ENCODE measurements at regions not wholly inside any gene's neighbourhood (a gene's known extent, or its start where the extent isn't known, plus 50 kb on each side); places are given as distances from the start of the nearest gene placed in this dataset.

DNA sequence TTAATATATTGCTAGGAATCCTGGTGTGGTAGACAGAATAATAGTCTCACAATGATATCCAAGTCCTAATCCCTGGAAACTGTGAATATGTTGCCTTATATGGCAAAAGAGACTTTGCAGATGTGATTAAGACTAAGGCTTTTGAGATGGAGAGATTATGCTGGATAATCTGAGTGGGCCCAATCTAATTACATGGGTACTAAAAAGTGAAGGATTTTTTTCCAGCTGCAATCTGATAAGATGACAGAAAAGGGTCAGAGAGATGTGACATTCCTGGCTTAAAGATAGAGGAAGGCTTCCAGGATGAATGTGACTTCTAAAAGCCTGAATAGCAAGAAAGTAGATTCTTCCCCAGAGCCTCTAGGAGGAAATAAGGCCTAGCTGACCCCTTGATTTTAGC lies 80.7 kb upstream of the MPDZ start:
- Histone ChIP-seq H3K36me3 (ENCODE audit: control insufficient read depth in 2 of 2, insufficient read depth in 2 of 2, low read length in 2 of 2) (no peaks in the 10 kb centered on the region), H3K4me3 (ENCODE audit: low read length in 2 of 2) (no peak overlapping the region), H3K27me3 (ENCODE audit: control insufficient read depth in 2 of 2, insufficient read depth in 2 of 2, low read length in 2 of 2) (no peaks in the 10 kb centered on the region), H3K9me3 (ENCODE audit: control insufficient read depth in 2 of 2, low read length in 2 of 2) (no peaks in the 10 kb centered on the region), H3K27ac (ENCODE audit: low read depth in 2 of 2, low read length in 2 of 2) (no peak overlapping the region), H3K4me1 (ENCODE audit: control insufficient read depth in 2 of 2, insufficient read depth in 2 of 2, low read length in 2 of 2) (no peaks in the 10 kb centered on the region), H3K9ac (ENCODE audit: low read depth in 1 of 2, low read length in 2 of 2) (no peak overlapping the region)

DNA sequence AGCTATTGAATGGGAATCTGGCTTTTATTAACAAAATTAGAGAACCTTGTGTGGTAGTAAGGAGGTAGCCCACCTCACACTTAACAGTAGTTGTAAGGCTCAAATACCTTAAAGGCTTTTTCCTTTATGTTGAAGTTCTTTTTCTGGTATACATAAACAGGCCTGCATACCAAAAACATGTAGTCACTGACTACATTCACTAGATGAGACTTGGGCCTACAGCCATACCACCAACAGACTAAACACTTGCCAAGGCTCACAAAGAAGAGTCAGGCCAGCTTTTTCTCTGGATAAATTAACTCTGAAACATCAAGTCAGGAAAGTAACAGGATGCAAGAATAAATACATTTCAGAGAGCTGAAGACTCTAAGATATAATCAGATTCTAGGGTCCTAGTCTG lies 78.6 kb upstream of the MPDZ start:
- Histone ChIP-seq H3K27me3 (ENCODE audit: control insufficient read depth in 2 of 2, insufficient read depth in 2 of 2, low read length in 2 of 2) (no peaks in the 10 kb centered on the region), H3K4me3 (ENCODE audit: low read length in 2 of 2) (no peak overlapping the region), H3K9me3 (ENCODE audit: control insufficient read depth in 2 of 2, low read length in 2 of 2) (no peaks in the 10 kb centered on the region), H3K9ac (ENCODE audit: low read depth in 1 of 2, low read length in 2 of 2) (no peak overlapping the region), H3K36me3 (ENCODE audit: control insufficient read depth in 2 of 2, insufficient read depth in 2 of 2, low read length in 2 of 2) (no peaks in the 10 kb centered on the region), H3K4me1 (ENCODE audit: control insufficient read depth in 2 of 2, insufficient read depth in 2 of 2, low read length in 2 of 2) (no peaks in the 10 kb centered on the region), H3K27ac (ENCODE audit: low read depth in 2 of 2, low read length in 2 of 2) (no peak overlapping the region)

DNA sequence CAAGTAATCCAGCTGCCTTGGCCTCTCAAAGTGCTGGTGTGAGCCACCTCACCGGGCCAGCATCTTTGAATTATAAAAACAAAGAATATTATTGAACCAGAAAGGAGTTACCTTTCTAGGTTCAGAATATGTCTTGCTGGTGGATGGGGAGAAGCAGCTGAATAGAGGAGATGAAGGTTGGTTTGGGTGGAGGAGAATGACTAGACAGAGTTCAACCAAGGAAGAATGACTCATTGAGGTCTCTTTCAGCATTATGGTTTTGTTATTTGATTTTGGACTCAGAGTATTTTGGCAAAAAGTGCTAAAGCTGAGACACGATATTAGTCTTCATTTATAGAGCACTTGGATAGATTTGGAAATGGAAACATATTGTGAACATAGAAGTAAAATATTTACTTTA lies 75.2 kb upstream of the MPDZ start:
- Histone ChIP-seq H3K27ac (ENCODE audit: low read depth in 2 of 2, low read length in 2 of 2) (no peak overlapping the region), H3K36me3 (ENCODE audit: control insufficient read depth in 2 of 2, insufficient read depth in 2 of 2, low read length in 2 of 2) (no peaks in the 10 kb centered on the region), H3K4me1 (ENCODE audit: control insufficient read depth in 2 of 2, insufficient read depth in 2 of 2, low read length in 2 of 2) (no peaks in the 10 kb centered on the region), H3K4me3 (ENCODE audit: low read length in 2 of 2) (no peak overlapping the region), H3K27me3 (ENCODE audit: control insufficient read depth in 2 of 2, insufficient read depth in 2 of 2, low read length in 2 of 2) (no peaks in the 10 kb centered on the region), H3K9me3 (ENCODE audit: control insufficient read depth in 2 of 2, low read length in 2 of 2) (no peaks in the 10 kb centered on the region), H3K9ac (ENCODE audit: low read depth in 1 of 2, low read length in 2 of 2) (no peak overlapping the region)

DNA sequence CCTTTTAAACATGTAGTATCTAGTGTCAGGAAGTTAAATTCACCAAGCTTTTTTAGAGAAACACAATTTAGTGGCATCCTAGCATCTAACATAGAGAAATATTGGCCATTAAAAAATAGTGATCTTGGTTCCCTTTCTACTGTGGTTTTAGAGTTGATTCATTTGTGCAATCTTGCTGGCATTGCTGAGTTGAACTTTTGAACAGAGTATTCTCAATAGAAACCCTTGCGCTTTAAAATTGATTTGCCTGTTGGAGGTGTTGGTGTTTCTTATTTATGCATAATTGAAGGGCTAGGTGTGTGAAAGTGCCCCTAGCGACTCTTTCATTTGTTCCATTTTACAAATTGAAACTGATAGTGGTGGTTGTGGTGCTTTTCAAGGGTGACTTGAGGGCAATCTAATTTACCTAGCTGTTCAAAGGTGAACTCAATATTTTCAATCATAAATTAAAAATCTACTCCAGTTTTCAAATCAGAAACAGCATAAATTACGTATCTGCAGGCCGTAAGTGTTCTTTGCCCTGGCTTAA lies 73.0 kb upstream of the MPDZ start:
- H3K4me1 ChIP-seq (ENCODE audit: control insufficient read depth in 2 of 2, insufficient read depth in 2 of 2, low read length in 2 of 2), result no peaks in the 10 kb centered on the region
- H3K36me3 ChIP-seq (ENCODE audit: control insufficient read depth in 2 of 2, insufficient read depth in 2 of 2, low read length in 2 of 2), result no peaks in the 10 kb centered on the region
- H3K4me3 ChIP-seq (ENCODE audit: low read length in 2 of 2), result no peak overlapping the region
- no peaks in the 10 kb centered on the region for H3K9me3 ChIP-seq (ENCODE audit: control insufficient read depth in 2 of 2, low read length in 2 of 2)
- H3K27me3 ChIP-seq (ENCODE audit: control insufficient read depth in 2 of 2, insufficient read depth in 2 of 2, low read length in 2 of 2), result no peaks in the 10 kb centered on the region
- H3K27ac ChIP-seq (ENCODE audit: low read depth in 2 of 2, low read length in 2 of 2), result no peak overlapping the region
- no peak overlapping the region for H3K9ac ChIP-seq (ENCODE audit: low read depth in 1 of 2, low read length in 2 of 2)

DNA sequence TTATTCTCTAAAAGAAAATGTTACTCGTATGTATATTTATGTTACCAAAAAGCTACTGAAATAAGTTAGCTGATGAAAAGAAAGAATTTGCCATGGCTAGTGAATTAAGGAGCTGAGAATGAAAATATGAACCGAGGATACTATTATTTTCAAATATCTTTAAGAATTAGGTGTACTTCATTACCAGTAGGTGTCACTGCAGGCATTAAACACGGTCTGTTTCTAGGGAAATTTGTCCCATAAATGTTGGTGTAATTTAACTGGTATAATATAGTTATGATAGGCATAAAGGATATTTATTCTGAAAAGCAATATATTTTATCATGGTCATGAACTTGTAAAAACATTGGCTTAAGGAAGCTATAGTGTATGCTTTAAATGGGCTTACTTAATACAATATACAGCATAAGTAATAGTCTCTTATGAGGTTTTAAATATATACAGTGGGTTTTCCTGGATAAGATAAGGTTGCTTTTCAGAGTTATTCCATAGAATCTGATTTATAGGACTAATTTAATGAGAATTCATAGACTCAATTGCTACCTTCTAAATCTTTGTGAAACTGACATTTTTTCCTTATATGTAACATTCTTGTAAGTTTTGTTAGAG lies 72.4 kb upstream of the MPDZ start:
- Histone ChIP-seq H3K36me3 (ENCODE audit: control insufficient read depth in 2 of 2, insufficient read depth in 2 of 2, low read length in 2 of 2) (no peaks in the 10 kb centered on the region), H3K9ac (ENCODE audit: low read depth in 1 of 2, low read length in 2 of 2) (no peak overlapping the region), H3K27ac (ENCODE audit: low read depth in 2 of 2, low read length in 2 of 2) (no peak overlapping the region), H3K4me1 (ENCODE audit: control insufficient read depth in 2 of 2, insufficient read depth in 2 of 2, low read length in 2 of 2) (no peaks in the 10 kb centered on the region), H3K4me3 (ENCODE audit: low read length in 2 of 2) (no peak overlapping the region), H3K9me3 (ENCODE audit: control insufficient read depth in 2 of 2, low read length in 2 of 2) (no peaks in the 10 kb centered on the region), H3K27me3 (ENCODE audit: control insufficient read depth in 2 of 2, insufficient read depth in 2 of 2, low read length in 2 of 2) (no peaks in the 10 kb centered on the region)

DNA sequence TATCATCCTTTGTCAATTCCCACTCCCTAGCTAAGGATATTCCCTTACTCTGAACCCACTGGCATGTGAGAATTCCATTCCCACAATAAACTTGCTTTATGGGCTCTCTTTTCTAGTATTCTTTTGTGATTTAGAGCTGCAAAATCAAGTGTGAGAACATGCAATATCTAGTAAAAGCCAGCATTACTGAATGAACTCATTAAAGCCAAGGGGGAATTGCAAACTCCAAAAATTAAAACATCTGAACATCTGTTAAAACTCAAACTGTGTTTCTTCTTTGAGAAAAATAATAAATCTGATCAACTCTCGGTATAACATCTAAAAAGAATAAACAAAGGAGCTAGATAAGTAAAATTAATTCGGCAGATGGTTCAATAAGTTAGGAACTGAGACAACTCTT lies 53.1 kb upstream of the MPDZ start:
- H3K9ac ChIP-seq (ENCODE audit: low read depth in 1 of 2, low read length in 2 of 2), result no peak overlapping the region

DNA sequence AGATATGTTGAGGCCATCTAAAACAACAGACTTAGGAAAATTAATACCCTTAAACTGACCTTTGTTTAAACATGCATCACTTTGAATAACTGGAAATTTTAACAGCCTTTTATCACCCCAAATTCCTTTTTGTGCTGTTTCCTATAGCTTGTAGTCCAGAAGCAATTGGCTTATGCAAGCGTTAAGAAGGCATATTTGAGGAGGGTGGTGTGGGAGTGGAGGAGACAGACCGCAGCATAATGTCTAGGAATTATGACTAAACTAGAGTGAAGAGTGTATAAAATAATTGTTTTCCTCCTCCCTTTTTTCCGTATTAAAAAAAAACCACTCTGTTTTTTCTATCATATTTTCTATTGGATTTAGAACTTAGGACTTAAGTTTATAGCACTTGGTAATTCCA lies 51.8 kb upstream of the MPDZ start:
- Histone ChIP-seq H3K9me3 (ENCODE audit: control insufficient read depth in 2 of 2, low read length in 2 of 2) (no peaks in the 10 kb centered on the region), H3K36me3 (ENCODE audit: control insufficient read depth in 2 of 2, insufficient read depth in 2 of 2, low read length in 2 of 2) (no peaks in the 10 kb centered on the region), H3K9ac (ENCODE audit: low read depth in 1 of 2, low read length in 2 of 2) (no peak overlapping the region), H3K4me3 (ENCODE audit: low read length in 2 of 2) (no peak overlapping the region), H3K27ac (ENCODE audit: low read depth in 2 of 2, low read length in 2 of 2) (no peak overlapping the region), H3K4me1 (ENCODE audit: control insufficient read depth in 2 of 2, insufficient read depth in 2 of 2, low read length in 2 of 2) (no peaks in the 10 kb centered on the region), H3K27me3 (ENCODE audit: control insufficient read depth in 2 of 2, insufficient read depth in 2 of 2, low read length in 2 of 2) (no peaks in the 10 kb centered on the region)

More for the DNA sequence above, 53.1 kb upstream of the MPDZ start:
- no peaks in the 10 kb centered on the region for H3K27me3 ChIP-seq (ENCODE audit: control insufficient read depth in 2 of 2, insufficient read depth in 2 of 2, low read length in 2 of 2)
- H3K36me3 ChIP-seq (ENCODE audit: control insufficient read depth in 2 of 2, insufficient read depth in 2 of 2, low read length in 2 of 2), result no peaks in the 10 kb centered on the region
- H3K4me1 ChIP-seq (ENCODE audit: control insufficient read depth in 2 of 2, insufficient read depth in 2 of 2, low read length in 2 of 2), result no peaks in the 10 kb centered on the region
- H3K27ac ChIP-seq (ENCODE audit: low read depth in 2 of 2, low read length in 2 of 2), result no peak overlapping the region
- no peaks in the 10 kb centered on the region for H3K9me3 ChIP-seq (ENCODE audit: control insufficient read depth in 2 of 2, low read length in 2 of 2)
- H3K4me3 ChIP-seq (ENCODE audit: low read length in 2 of 2), result no peak overlapping the region

DNA sequence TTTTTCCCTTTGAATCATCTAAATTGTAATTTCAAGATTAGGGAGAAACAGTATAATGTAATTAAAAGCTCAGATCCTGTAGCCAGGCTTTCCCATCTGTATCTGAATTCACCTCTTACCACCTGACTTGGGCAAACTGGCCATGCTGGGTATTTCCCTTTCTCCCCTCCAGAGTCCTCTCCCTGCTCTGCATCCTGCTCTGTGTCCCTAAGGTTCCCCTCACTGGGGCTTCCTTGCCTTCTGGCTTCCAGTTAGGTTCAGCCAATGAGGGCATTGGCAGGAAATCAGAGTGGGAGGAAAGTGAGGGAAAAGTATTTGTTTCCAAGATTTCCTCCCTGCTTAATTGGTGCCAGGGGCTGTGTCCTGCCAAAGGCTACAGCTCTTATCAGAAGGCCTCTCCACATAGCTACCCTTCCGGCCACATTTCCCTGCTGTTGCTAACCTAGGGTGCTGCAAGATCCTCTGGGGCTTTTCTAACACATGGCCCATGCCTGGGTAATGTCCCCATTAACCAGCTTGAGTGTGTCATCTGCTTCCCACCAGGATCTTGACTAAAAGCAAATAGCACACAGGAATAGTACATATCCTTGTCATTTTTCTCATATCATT lies 51.0 kb upstream of the MPDZ start:
- Histone ChIP-seq H3K36me3 (ENCODE audit: control insufficient read depth in 2 of 2, insufficient read depth in 2 of 2, low read length in 2 of 2) (no peaks in the 10 kb centered on the region), H3K27me3 (ENCODE audit: control insufficient read depth in 2 of 2, insufficient read depth in 2 of 2, low read length in 2 of 2) (no peaks in the 10 kb centered on the region), H3K9me3 (ENCODE audit: control insufficient read depth in 2 of 2, low read length in 2 of 2) (no peaks in the 10 kb centered on the region), H3K4me3 (ENCODE audit: low read length in 2 of 2) (no peak overlapping the region), H3K9ac (ENCODE audit: low read depth in 1 of 2, low read length in 2 of 2) (no peak overlapping the region), H3K4me1 (ENCODE audit: control insufficient read depth in 2 of 2, insufficient read depth in 2 of 2, low read length in 2 of 2) (no peaks in the 10 kb centered on the region), H3K27ac (ENCODE audit: low read depth in 2 of 2, low read length in 2 of 2) (no peak overlapping the region)

Measured in mucosa of rectum (tissue), 2 donors.